Vagina (tissue), 2 donors: ENCODE measurements at regions not wholly inside any gene's neighbourhood (a gene's known extent, or its start where the extent isn't known, plus 50 kb on each side); places are given as distances from the start of the nearest gene placed in this dataset.

Experiments used
- POLR2A ChIP-seq, 2 donors: fragments of 450-650 bp; IDR thresholded peaks; one replicate each; pipeline ENCODE4 v1.6.1; 2017; ENCODE audit warnings: antibody characterized with exemption in 2 of 2, mild to moderate bottlenecking in 2 of 2, moderate library complexity in 2 of 2
- POLR2AphosphoS5 ChIP-seq, 2 donors: sonication (generic); formaldehyde crosslinking; IDR thresholded peaks; one replicate each; pipeline ENCODE4 v1.9.0; 2017; ENCODE audit warnings: antibody characterized with exemption in 2 of 2, mild to moderate bottlenecking in 2 of 2, low read depth in 1 of 2; ENCODE audit not compliant: insufficient read depth in 1 of 2
- TF ChIP-seq, protein P1 (sequence below), 3 experiments: fragments of 450-650 bp in 2 of 3; fragments of 200-600 bp in 1 of 3; sonication (generic) in 1 of 3; IDR thresholded peaks; one replicate each; pipeline ENCODE4 v1.5.1; 2017 to 2019; ENCODE audit warnings: antibody characterized with exemption in 3 of 3, mild to moderate bottlenecking in 2 of 3, moderate library complexity in 2 of 3

DNA sequence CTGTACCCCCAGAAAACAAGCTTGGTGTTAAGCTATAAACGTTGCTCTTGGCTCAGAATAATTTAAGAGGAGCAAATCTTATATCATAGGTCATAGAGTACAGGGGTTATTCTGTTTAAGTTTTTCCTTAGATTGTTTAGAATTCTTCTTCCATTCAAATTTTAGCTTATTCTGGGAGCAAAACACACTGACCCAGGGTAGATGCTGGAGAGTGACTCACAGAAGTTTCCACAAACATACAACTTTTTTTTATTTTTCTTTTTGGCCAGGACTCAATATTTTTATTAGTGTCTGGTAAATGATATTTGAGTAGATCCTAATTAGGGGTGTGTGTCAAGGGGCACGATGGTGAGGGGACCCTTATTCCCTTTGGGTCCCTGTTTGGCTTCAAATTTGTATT is 71.5 kb upstream of the PSME4 start:
- TF ChIP-seq POLR2A (IDR thresholded peaks at IDR 0.05) (no peak), POLR2AphosphoS5 (IDR thresholded peaks at IDR 0.05; ENCODE audit: insufficient read depth in 1 of 2, low read depth in 1 of 2) (no peak)
- TF ChIP-seq, protein P1, sequence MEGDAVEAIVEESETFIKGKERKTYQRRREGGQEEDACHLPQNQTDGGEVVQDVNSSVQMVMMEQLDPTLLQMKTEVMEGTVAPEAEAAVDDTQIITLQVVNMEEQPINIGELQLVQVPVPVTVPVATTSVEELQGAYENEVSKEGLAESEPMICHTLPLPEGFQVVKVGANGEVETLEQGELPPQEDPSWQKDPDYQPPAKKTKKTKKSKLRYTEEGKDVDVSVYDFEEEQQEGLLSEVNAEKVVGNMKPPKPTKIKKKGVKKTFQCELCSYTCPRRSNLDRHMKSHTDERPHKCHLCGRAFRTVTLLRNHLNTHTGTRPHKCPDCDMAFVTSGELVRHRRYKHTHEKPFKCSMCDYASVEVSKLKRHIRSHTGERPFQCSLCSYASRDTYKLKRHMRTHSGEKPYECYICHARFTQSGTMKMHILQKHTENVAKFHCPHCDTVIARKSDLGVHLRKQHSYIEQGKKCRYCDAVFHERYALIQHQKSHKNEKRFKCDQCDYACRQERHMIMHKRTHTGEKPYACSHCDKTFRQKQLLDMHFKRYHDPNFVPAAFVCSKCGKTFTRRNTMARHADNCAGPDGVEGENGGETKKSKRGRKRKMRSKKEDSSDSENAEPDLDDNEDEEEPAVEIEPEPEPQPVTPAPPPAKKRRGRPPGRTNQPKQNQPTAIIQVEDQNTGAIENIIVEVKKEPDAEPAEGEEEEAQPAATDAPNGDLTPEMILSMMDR (IDR thresholded peaks at IDR 0.05) = no peak
